ENCODE measurements at regions not wholly inside any gene's neighbourhood (a gene's known extent, or its start where the extent isn't known, plus 50 kb on each side); places are given as distances from the start of the nearest gene placed in this dataset.

DNA sequence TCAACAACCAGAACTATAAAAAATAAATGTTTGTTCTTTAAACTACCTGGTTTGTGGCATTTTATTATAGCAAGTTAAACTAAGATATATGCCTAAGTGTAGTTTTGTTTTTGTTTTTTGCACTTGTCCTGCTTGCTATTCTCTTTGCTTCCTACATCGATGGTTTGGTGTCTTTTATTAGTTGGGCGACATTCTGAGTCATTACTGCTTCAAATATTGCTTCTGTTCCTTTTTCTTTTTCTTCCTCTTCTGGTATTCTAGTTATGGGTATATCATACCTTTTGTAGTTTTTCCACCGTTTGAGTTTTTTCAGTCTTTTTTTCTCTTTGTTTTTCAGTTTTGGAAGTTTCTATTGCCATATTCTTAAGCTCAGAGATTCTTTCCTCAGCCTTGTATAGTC lies 86.9 kb downstream of the MACIR start:
- no peak for DNase-seq (ENCODE audit: low read depth)

DNA sequence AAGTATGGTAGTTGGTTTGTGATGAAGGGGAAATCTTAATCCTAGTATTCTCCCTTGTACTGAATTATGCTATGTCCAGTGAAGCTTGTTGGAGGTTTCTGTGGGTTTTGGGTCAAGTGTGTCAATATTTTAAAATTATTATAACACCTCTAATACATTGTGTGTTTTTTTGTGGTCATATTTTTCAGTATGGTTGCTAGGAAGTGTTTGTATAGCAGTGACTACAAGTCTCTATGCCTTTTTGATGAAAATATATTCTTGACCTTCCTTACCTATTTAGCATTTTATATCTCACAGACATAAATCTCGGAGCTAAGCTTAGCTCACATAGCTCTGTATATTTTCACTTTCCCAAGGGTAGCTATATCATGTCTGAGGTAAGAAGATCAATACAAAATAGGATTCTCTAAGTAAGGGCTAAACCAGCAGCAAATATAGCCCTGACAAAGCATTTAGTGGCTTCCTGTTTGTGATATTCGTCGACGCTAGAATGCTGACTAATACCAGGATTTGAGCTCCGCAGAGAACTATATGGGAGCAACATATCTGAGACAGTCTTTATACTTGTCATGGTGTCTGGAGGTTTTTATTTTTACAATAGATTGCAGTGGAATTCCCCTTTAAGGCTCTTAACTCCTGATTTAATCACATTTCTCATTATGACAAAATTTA lies 82.3 kb downstream of the MACIR start:
- DNase-seq (ENCODE audit: low read depth) = no peak

GRCh38 chr5:103340132-103340531 lies 81.6 kb downstream of the MACIR start:
- DNase-seq (ENCODE audit: low read depth) = no peak

DNA sequence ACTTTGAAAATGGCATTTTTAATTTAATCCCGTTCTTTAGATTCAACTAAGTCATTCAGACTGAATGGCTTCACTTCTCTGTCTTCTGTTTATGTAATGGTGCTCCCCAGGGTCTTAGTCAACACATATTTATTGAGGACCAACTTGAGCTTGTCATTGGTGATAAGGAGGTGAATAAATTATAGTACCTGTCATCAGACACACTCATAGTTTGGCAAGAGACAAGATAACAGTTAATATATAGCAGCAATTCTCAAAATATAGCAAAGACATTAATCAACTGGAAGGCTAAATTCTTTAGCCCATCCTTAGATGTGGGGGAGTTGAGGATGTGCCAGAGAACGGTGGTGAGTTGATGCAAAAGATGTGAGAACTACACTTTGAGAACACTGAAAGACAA lies 78.4 kb downstream of the MACIR start:
- no peak for DNase-seq (ENCODE audit: low read depth)

DNA sequence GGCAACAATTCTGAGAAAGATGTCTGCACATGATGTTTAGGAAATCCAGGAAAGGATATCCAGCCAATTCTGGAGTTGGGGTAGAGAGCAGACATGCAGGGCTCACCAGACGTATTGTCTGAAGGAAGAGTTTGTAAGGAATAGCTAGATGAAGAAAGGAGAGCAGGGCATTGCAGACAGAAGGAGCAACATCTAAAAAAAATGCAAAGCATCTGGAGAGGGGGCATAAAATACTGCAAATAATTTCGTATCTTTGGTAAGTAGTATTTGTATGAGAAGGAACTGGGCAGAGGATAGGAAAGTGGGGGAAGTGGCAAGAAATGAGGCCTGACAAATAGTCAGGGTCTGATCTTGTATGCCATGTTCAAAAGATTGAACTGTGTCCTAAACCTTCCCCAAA lies 74.8 kb downstream of the MACIR start:
- no peak for DNase-seq (ENCODE audit: low read depth)

DNA sequence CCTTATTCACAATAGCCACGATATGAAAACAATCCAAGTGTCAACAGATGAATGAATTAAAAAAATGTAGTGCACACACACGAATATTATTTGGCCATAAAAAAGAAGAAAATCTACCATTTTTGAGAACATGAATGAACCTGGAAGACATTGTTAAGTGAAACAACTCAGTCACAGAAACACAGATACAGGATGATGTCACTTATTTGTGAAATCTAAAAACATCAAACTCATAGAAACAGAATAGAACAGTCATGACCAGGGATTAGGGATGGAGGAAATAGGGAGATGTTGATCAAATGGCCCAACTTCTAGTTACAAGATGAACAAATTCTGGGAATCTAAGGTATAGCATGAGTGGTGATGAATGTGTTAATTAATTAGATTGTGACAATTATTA lies 72.3 kb downstream of the MACIR start:
- no peak for DNase-seq (ENCODE audit: low read depth)

Data from HS-5 (cell line).